GM19467 (cell line): ENCODE measurements at regions not wholly inside any gene's neighbourhood (a gene's known extent, or its start where the extent isn't known, plus 50 kb on each side); places are given as distances from the start of the nearest gene placed in this dataset.
"Not testable (repeated sequence)": the region's sequence is repeated elsewhere in the genome, so short reads cannot be mapped to it uniquely, and the experiment has no call there.

Experiments used
- ATAC-seq: cut with Tn5 transposase; IDR thresholded peaks from one replicate; pipeline ENCODE4 v1.9.1; 2021; ENCODE audit warnings: mild to moderate bottlenecking, moderate library complexity; ENCODE audit not compliant: unreplicated experiment

GRCh38 chr2:72078773-72079172, 68.9 kb downstream of the CYP26B1 start:
- ATAC-seq = no peak

DNA sequence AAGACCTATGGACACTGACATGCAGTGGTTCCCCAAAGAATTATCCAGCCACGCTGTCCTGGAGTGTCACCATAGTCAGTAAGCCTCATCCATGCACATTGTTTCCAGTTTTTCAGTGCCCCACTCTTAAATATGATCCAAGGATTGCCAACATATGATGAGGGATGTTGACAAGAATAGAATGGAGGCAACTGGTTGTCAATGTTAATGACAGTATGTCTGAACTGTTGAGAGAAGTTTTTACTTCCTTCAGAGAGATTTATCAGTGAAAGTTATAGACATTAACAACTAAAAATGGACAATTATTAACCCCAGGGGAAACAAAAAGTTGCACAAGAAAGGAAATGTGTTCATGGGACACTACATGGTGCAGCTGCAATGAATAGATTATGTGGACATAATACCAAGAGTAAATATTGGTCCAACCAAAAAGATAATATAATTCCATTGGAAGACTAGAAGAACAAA, 69.9 kb downstream of the CYP26B1 start:
- ATAC-seq = no peak

DNA sequence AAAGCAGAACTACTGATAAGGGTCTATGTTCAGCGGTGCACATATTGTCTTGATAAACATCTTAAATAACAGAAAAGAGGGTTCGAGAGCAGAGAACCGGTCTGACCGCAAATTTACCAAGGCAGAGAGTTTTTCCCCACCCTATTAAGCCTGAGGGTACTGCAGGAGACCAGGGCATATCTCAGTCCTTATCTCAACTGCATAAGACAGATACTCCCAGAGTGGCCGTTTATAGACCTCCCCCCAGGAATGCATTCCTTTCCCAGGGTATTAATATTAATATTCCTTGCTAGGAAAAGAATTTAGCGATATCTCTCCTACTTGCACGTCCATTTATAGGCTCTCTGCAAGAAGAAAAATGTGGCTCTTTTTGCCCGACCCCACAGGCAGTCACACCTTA, 74.3 kb downstream of the CYP26B1 start:
- not testable (repeated sequence) for ATAC-seq

DNA sequence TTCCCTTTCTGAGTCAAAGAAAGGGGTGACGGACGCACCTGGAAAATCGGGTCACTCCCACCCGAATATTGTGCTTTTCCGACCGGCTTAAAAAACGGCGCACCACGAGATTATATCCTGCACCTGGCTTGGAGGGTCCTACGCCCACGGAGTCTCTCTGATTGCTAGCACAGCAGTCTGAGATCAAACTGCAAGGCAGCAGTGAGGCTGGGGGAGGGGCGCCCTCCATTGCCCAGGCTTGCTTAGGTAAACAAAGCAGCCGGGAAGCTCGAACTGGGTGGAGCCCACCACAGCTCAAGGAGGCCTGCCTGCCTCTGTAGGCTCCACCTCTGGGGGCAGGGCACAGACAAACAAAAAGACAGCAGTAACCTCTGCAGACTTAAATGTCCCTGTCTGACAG, 83.5 kb downstream of the CYP26B1 start:
- not testable (repeated sequence) for ATAC-seq

GRCh38 chr2:72062336-72062735, 85.3 kb downstream of the CYP26B1 start:
- no peak for ATAC-seq

DNA sequence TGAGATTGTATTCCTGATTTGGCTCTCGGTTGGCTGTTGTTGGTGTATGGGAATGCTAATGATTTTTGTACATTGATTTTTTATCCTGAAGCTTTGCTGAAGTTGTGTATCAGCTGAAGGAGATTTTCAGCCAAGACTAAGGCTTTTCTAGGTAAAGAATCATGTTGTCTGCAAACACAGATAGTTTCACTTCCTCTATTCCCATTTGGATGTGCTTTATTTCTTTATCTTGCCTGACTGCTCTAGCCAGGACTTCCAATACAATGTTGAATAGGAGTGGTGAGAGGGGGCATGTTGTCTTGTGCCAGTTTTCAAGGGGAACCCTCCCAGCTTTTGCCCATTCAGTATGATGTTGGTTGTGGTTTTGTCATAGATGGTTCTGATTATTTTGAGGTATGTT, 90.4 kb downstream of the CYP26B1 start:
- ATAC-seq = no peak

DNA sequence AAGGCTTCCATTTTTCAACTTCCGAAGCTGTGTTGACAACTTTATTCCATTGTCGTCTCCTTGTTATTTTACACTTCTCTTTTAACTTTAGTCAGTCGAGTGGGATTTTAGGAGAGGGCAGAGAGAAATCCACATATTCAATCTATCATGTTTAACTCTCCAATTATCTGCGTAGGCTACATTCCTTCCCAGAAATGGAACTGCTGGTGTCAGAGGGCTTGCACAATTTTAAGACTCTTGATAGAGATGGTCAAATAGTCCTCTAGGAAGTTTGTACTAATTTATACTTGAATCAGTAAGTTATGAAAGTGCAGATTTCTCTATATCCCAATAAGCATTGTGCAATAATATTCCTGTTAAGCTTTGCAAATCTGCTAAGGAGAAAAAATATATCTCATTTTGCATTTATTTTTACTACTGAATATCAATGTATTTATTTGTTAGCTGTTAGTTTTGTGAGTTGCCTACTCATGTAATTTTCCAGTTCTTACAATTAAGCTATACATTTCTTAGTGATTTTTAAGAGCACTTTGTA, 95.6 kb downstream of the CYP26B1 start:
- ATAC-seq = no peak

DNA sequence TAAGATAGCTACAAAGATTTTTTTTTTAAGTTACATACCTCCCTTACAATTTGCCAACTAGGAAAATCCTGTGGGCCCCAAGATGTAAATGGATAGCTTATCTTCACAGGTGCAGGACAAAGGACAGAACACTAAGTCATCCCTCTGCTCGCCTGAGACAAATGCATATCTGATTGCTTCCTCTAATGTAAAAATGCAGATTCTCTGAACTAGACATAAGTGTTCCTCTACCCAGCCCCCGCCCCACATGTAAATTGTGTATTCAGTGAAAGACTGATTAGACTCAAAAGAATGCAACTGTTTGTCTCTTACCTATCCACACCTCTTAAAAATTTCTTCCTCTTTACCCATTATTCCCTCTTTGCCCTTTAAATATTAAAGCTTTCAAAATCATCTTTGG, 96.5 kb downstream of the CYP26B1 start:
- no peak for ATAC-seq

- ATAC-seq = no peak
Observed at GRCh38 chr2:72050734-72051133, 96.9 kb downstream of the CYP26B1 start.

GRCh38 chr2:72048881-72049477, 98.7 kb downstream of the CYP26B1 start:
- no peak for ATAC-seq

- ATAC-seq = no peak
Observed at GRCh38 chr2:72043985-72044384, 103.7 kb downstream of the CYP26B1 start.

DNA sequence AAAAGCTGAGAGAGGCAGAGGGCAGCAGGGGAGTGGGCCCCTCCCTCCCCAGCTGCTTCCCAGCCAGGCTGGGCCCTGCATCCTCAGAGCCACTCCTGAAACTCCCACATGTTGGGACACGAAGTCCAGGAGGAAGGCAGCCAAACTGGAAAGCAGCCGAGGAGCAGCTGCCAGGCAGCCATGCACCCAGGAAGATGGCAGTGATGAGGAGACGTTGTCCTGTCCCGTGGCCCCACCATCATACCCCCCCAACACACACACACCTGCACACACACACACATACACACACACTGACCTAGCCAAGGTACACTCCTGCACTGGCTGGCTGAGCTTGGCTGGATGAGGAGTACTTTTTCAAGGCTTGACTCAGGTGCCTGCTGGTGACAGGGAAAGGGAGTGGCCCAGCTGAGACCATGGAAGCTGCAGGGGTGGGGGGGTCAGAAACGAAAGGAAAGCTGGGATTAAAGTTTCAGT, 106.0 kb downstream of the CYP26B1 start:
- ATAC-seq = no peak

GRCh38 chr2:72040629-72041571, 106.8 kb downstream of the CYP26B1 start:
- ATAC-seq = no peak

DNA sequence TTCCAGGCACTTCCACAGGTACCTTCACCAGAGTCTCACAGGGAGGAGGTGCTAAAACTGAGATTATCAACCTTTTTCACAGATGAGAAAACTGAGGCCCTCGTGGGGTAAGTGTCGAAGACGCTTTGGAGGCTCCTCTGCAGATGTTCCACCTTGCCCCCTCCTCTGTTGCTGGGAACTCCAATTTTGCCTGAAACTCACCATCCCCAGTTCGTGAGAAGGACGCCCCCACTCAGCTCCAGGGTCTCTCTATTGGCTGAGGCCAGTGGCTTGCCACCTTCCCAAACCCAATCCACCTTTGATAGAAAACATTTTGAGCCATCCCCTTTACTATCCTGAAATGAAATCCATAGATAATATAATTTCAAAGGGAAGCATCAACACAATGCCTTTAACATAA, 109.1 kb downstream of the CYP26B1 start:
- ATAC-seq = no peak

GRCh38 chr2:72037261-72037666, 110.4 kb downstream of the CYP26B1 start:
- no peak for ATAC-seq

- ATAC-seq = no peak
Observed at GRCh38 chr2:72036595-72036994, 111.1 kb downstream of the CYP26B1 start.

GRCh38 chr2:72036173-72036545, 111.5 kb downstream of the CYP26B1 start:
- ATAC-seq = no peak

DNA sequence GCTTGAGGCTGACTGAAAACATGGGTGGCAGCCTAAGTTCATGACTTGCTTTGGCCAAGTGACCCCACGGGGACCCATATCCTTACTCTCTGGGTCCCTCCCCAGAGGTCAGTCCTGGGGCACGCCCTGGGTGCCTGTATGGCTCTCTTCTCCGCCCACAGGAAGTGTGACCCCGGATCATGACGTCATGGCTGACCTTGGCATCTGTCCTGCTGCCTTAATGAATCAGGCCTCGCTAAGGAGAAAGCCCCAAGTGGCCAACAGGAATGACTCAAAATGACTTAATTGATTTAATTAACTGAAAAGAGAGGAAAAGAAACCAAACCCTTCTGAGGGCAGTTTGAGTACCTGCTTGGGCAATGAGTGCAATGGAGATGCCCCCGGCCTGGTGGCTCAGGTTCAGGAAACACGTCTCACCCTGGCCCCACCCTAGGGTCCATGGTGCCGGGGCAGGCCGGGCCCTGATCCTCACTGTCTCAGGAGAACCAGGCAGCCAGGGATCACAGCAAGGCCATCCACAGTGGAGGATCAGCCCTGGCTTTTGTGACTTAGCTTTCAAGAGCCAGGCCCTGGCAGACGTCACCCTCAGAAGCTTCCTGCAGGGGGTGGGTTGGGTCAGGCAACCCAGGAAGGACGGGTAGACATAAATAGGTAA, 112.0 kb downstream of the CYP26B1 start:
- no peak for ATAC-seq

GRCh38 chr2:72034353-72035095, 113.1 kb downstream of the CYP26B1 start:
- no peak for ATAC-seq

GRCh38 chr2:72033636-72034035, 114.0 kb downstream of the CYP26B1 start:
- ATAC-seq = no peak
